HG03060 (cell line): ENCODE measurements at regions not wholly inside any gene's neighbourhood (a gene's known extent, or its start where the extent isn't known, plus 50 kb on each side); places are given as distances from the start of the nearest gene placed in this dataset.

ENCODE experiments used
- ATAC-seq: cut with Tn5 transposase; IDR thresholded peaks from one replicate; pipeline ENCODE4 v1.9.1; 2021; ENCODE audit warnings: low read depth, moderate number of reproducible peaks; ENCODE audit not compliant: unreplicated experiment

GRCh38 chr1:234718496-234719453 is 108.8 kb upstream of the IRF2BP2 start:
- ATAC-seq: no peak

GRCh38 chr1:234716908-234717375 is 107.0 kb upstream of the IRF2BP2 start:
- no peak for ATAC-seq

- ATAC-seq: no peak
Measured at GRCh38 chr1:234715252-234716014, 105.5 kb upstream of the IRF2BP2 start.

GRCh38 chr1:234713859-234714258 is 103.9 kb upstream of the IRF2BP2 start:
- ATAC-seq: no peak

GRCh38 chr1:234713440-234713839 is 103.5 kb upstream of the IRF2BP2 start:
- no peak for ATAC-seq

- no peak for ATAC-seq
Measured at GRCh38 chr1:234712891-234713305, 102.9 kb upstream of the IRF2BP2 start.

- no peak for ATAC-seq
Measured at GRCh38 chr1:234710936-234711724, 101.2 kb upstream of the IRF2BP2 start.

GRCh38 chr1:234710381-234710780 is 100.4 kb upstream of the IRF2BP2 start:
- ATAC-seq: no peak

GRCh38 chr1:234709473-234710228 is 99.7 kb upstream of the IRF2BP2 start:
- no peak for ATAC-seq

GRCh38 chr1:234708700-234709395 is 98.9 kb upstream of the IRF2BP2 start:
- ATAC-seq: no peak

GRCh38 chr1:234707641-234708040 is 97.7 kb upstream of the IRF2BP2 start:
- ATAC-seq: no peak

- no peak for ATAC-seq
Measured at GRCh38 chr1:234706931-234707330, 97.0 kb upstream of the IRF2BP2 start.

- no peak for ATAC-seq
Measured at GRCh38 chr1:234706199-234706598, 96.2 kb upstream of the IRF2BP2 start.

GRCh38 chr1:234705615-234706014 is 95.6 kb upstream of the IRF2BP2 start:
- ATAC-seq: no peak

- ATAC-seq: no peak
Measured at GRCh38 chr1:234704106-234704887, 94.3 kb upstream of the IRF2BP2 start.

- ATAC-seq: no peak
Measured at GRCh38 chr1:234702342-234703000, 92.5 kb upstream of the IRF2BP2 start.

- no peak for ATAC-seq
Measured at GRCh38 chr1:234701737-234702341, 91.9 kb upstream of the IRF2BP2 start.
